Psoas muscle (tissue), 7 donors: ENCODE measurements at regions not wholly inside any gene's neighbourhood (a gene's known extent, or its start where the extent isn't known, plus 50 kb on each side); places are given as distances from the start of the nearest gene placed in this dataset.

Source experiments
- ATAC-seq, 4 donors: fragments of 200-7000 bp; cut with Tn5 transposase; one replicate each; pipeline ENCODE4 v1.9.1; 2020; ENCODE audit warnings: moderate library complexity in 3 of 4, mild to moderate bottlenecking in 2 of 4
- DNase-seq, 2 donors: peaks; one replicate each; pipeline ENCODE4 v3.0.0-alpha.2; 2020
- H3K27ac ChIP-seq: fragments of 200-600 bp; one replicate; pipeline ENCODE4 v1.8.0; 2022
- H3K27me3 ChIP-seq, 3 donors: fragments of 200-600 bp in 1 of 3; one replicate each; pipeline versions ENCODE4 v1.6.1 to v1.8.0; 2013 to 2022; ENCODE audit warnings: low read length in 2 of 3, mild to moderate bottlenecking in 2 of 3, moderate library complexity in 1 of 3; ENCODE audit not compliant: insufficient read depth in 3 of 3
- H3K36me3 ChIP-seq, 2 donors: fragments of 200-600 bp in 1 of 2; one replicate each; pipeline versions ENCODE4 v1.6.1 to v1.8.0; 2013 to 2022; ENCODE audit warnings: low read depth in 1 of 2, mild to moderate bottlenecking in 1 of 2, moderate library complexity in 1 of 2; ENCODE audit not compliant: insufficient read depth in 1 of 2
- H3K4me1 ChIP-seq: fragments of 200-600 bp; one replicate; pipeline ENCODE4 v1.8.0; 2022
- H3K4me3 ChIP-seq: fragments of 200-600 bp; one replicate; pipeline ENCODE4 v1.8.0; 2022; ENCODE audit warnings: mild to moderate bottlenecking
- H3K9me3 ChIP-seq: fragments of 200-600 bp; one replicate; pipeline ENCODE4 v1.8.0; 2022
- WGBS, 3 donors: extraction: QIAGEN DNeasy Blood & Tissue Kit; methylation state at CpG; one replicate each; pipeline versions ENCODE4 v1.1.6 to v1.1.7; 2013; 5-methylcytosine and 5-hydroxymethylcytosine counted together
- intact Hi-C, 2 donors: fragments of 100-400 bp; cut with DNase I; formaldehyde crosslinking; loops; one replicate each; pipeline versions ENCODE4 v1.11.0 to v1.14.2; 2022
- TF ChIP-seq, protein P1 (sequence below): fragments of 200-600 bp; IDR thresholded peaks from one replicate; pipeline ENCODE4 v1.8.0; 2022; ENCODE audit warnings: antibody characterized with exemption
- donor health status: healthy with polysubstance abuse.
- donor health status: DM: no; HTN: no; CAD: no; lungs with moderate emphysema.
- donor health status: Bipolar disorder and iron deficiency.
- donor health status: healthy.
- donor health status: DM: yes; HTN: yes; CAD: no.
- donor health status: DM: no; HTN: no; CAD: no.
- donor health status: DM: yes; HTN: yes; CAD: no.

DNA sequence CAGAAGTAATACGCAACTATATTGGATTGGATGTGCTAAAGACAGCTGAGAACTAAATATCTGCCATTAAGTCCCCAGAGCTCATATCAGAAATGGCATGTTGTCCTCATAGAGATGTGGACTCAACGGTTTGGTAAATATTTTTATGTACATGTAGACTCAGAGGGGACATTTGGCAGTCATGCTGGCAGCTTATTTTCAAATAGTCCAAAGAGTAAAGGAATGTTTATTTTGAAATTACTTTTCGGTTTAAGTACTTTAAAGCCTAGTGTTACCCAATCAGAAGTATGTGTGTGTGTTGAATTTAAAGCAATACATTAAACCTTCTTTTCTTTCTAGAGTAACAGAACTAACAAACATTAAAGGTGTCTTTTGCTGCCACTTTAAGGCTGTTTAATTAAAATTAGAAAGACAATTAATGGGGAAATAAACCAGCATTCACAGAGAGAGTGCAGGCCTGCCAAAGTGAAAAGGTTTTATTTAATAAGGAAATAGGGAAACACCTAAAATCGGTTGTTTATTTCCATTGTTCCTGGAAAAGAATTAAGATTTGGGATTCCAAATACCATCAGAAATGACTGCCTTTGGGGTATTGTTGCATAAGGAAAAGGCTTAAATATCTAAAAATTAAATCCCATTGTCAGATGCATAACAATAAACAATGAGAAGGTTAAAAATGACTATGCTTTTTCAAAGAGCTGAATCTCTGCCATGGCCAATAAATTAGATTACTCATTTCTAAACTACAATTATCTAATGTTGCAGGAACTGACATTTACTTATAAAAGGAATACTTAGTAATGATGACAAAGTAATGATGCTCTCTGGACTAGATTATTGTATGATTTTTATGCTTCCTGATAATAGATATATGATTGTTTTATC, 113.4 kb upstream of the AHR start:
- ATAC-seq (no peak), DNase-seq (no peak)
- Histone ChIP-seq H3K27me3 (no peaks in the 10 kb centered on the region), H3K4me1 (no peaks in the 10 kb centered on the region), H3K36me3 (no peaks in the 10 kb centered on the region), H3K27ac (no peak overlapping the region), H3K4me3 (no peak overlapping the region), H3K9me3 (no peaks in the 10 kb centered on the region)
- TF ChIP-seq, protein P1, sequence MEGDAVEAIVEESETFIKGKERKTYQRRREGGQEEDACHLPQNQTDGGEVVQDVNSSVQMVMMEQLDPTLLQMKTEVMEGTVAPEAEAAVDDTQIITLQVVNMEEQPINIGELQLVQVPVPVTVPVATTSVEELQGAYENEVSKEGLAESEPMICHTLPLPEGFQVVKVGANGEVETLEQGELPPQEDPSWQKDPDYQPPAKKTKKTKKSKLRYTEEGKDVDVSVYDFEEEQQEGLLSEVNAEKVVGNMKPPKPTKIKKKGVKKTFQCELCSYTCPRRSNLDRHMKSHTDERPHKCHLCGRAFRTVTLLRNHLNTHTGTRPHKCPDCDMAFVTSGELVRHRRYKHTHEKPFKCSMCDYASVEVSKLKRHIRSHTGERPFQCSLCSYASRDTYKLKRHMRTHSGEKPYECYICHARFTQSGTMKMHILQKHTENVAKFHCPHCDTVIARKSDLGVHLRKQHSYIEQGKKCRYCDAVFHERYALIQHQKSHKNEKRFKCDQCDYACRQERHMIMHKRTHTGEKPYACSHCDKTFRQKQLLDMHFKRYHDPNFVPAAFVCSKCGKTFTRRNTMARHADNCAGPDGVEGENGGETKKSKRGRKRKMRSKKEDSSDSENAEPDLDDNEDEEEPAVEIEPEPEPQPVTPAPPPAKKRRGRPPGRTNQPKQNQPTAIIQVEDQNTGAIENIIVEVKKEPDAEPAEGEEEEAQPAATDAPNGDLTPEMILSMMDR = no peak
- intact Hi-C loops = no loop called here
- 57 to 65% (median 58%) methylated on average over 4 of the region's 4 CpGs for WGBS, 3 donors

DNA sequence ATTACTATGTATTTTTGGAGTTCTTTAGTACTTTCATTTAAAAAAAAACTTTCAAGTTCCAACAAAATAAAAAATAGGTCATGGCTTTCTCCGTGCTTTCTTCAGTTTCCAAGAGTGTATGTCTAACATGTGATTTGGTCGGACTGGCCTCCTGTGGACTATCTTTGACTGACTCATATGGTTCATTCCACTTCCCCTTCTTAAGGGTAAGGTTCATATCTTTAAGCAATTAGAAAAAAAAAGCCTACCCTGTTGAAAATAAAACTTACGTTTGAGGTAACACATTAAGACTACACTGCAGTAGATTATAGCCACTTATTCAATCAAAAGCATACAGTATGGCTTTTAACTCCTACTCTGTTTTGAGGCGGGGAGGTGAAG, 112.8 kb upstream of the AHR start:
- intact Hi-C loops = no loop called here
- TF ChIP-seq, protein P1 = no peak
- no peak for ATAC-seq
- DNase-seq = no peak
- H3K4me3 ChIP-seq = no peak overlapping the region
- H3K36me3 ChIP-seq = no peaks in the 10 kb centered on the region
- no peaks in the 10 kb centered on the region for H3K27me3 ChIP-seq
- no peak overlapping the region for H3K27ac ChIP-seq
- H3K4me1 ChIP-seq = no peaks in the 10 kb centered on the region
- H3K9me3 ChIP-seq = no peaks in the 10 kb centered on the region
- WGBS, 3 donors = 58 to 67% (median 63%) methylated on average over 4 of the region's 4 CpGs

DNA sequence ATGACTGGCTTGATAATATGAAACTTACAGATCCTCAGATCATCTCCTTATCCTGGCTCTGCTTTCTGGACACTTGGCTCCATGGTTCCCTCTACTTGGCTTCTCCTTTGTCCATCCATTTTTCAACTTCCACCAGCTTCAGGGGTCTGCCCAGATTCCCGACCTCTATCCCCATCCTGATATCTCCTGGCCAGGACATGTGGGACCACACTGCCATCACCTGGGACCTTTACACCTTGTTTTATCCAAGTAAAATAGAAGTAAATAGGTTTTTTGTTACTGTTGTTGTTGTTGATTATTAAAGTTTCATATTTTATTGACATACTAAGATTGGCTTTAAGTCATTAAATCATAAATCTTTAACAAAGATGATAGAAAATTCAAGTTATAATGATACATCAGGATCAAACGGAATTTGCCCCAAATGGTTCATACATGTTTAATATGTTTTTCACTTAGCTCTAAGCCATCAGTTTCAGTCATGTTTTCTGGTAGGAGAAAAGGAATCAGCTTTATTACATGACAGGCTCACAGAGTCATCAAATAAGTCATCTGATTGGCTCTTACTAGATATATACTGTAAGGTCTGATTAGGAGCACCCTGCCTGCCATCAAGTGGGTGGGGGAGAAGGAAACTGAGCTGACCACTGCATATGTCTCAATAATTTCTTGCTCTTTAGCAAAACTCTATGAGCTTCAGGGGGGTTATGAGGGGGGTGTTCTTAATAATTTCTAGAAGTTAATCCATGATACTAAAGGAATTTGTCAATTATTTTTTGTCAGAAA, 111.5 kb upstream of the AHR start:
- ATAC-seq = no peak
- H3K4me3 ChIP-seq = no peak overlapping the region
- H3K4me1 ChIP-seq = no peaks in the 10 kb centered on the region
- no peaks in the 10 kb centered on the region for H3K36me3 ChIP-seq
- WGBS, 3 donors = 76 to 79% (median 77%) methylated on average over 2 of the region's 2 CpGs
- intact Hi-C loops = no loop called here
- H3K27me3 ChIP-seq = no peaks in the 10 kb centered on the region
- DNase-seq = no peak
- TF ChIP-seq, protein P1 = no peak
- no peak overlapping the region for H3K27ac ChIP-seq
- no peaks in the 10 kb centered on the region for H3K9me3 ChIP-seq

DNA sequence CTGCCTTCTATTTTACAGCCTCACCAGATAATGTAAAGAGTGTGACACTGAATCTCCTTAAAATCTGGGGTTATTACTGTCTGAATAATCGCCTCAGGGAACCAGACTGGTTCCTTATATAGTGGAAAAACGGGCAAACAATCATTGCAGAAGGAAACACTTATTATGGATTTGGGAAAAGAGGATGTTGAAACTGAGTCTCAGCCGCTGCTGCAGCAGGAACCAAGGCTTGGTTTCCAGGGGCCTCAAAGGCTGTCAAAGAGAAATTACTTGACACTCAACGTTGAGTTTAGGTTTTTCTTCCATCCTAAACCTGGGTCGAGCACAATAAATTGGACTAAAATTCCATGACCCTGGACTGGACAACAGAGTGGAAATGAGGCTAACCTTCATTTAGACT, 103.8 kb upstream of the AHR start:
- TF ChIP-seq, protein P1 = no peak
- Histone ChIP-seq H3K27ac (no peak overlapping the region), H3K4me1 (no peaks in the 10 kb centered on the region), H3K9me3 (no peaks in the 10 kb centered on the region), H3K4me3 (no peak overlapping the region), H3K27me3 (no peaks in the 10 kb centered on the region), H3K36me3 (no peaks in the 10 kb centered on the region)
- WGBS, 3 donors = 61 to 67% (median 63%) methylated on average over 5 of the region's 5 CpGs
- DNase-seq = no peak
- no peak for ATAC-seq
- intact Hi-C loops = no loop called here
